GM19035 (cell line): ENCODE measurements at regions not wholly inside any gene's neighbourhood (a gene's known extent, or its start where the extent isn't known, plus 50 kb on each side); places are given as distances from the start of the nearest gene placed in this dataset.

Experiments used
- ATAC-seq: cut with Tn5 transposase; IDR thresholded peaks from one replicate; pipeline ENCODE4 v1.9.1; 2021; ENCODE audit not compliant: unreplicated experiment

- no peak for ATAC-seq
These were observed 152.3 kb downstream of the PAX3 start for GRCh38 chr2:222146488-222146887.

- no peak for ATAC-seq
These were observed 156.8 kb downstream of the PAX3 start for GRCh38 chr2:222142027-222142426.

- no peak for ATAC-seq
These were observed 162.6 kb downstream of the PAX3 start for GRCh38 chr2:222136106-222136630.

GRCh38 chr2:222134654-222135053 is 164.1 kb downstream of the PAX3 start:
- no peak for ATAC-seq

GRCh38 chr2:222133897-222134296 is 164.9 kb downstream of the PAX3 start:
- no peak for ATAC-seq

GRCh38 chr2:222130855-222131254 is 167.9 kb downstream of the PAX3 start:
- ATAC-seq = no peak

GRCh38 chr2:222127660-222128059 is 171.1 kb downstream of the PAX3 start:
- ATAC-seq = no peak

- ATAC-seq = no peak
These were observed 177.9 kb downstream of the PAX3 start for GRCh38 chr2:222120933-222121332.

- no peak for ATAC-seq
These were observed 183.5 kb downstream of the PAX3 start for GRCh38 chr2:222115296-222115695.

- ATAC-seq = no peak
These were observed 189.7 kb downstream of the PAX3 start for GRCh38 chr2:222108957-222109585.

GRCh38 chr2:222108497-222108896 is 190.3 kb downstream of the PAX3 start:
- ATAC-seq = no peak

- no peak for ATAC-seq
These were observed 193.8 kb downstream of the PAX3 start for GRCh38 chr2:222105046-222105445.

GRCh38 chr2:222102575-222103349 is 196.0 kb downstream of the PAX3 start:
- no peak for ATAC-seq

- ATAC-seq = no peak
These were observed 197.8 kb downstream of the PAX3 start for GRCh38 chr2:222100704-222101699.

- no peak for ATAC-seq
These were observed 210.2 kb downstream of the PAX3 start for GRCh38 chr2:222088561-222088960.

GRCh38 chr2:222087998-222088397 is 210.8 kb downstream of the PAX3 start:
- ATAC-seq = no peak

GRCh38 chr2:222082201-222082600 is 216.6 kb downstream of the PAX3 start:
- no peak for ATAC-seq

GRCh38 chr2:222080141-222080540 is 218.7 kb downstream of the PAX3 start:
- no peak for ATAC-seq

GRCh38 chr2:222076973-222077690 is 221.7 kb downstream of the PAX3 start:
- no peak for ATAC-seq

GRCh38 chr2:222074674-222075073 is 224.1 kb downstream of the PAX3 start:
- ATAC-seq = no peak

- ATAC-seq = no peak
These were observed 226.9 kb downstream of the PAX3 start for GRCh38 chr2:222071911-222072310.
